HepG2 (cell line): ENCODE measurements at regions not wholly inside any gene's neighbourhood (a gene's known extent, or its start where the extent isn't known, plus 50 kb on each side); places are given as distances from the start of the nearest gene placed in this dataset.

Experiments used
- BRCA1 ChIP-seq: sonication (generic); formaldehyde crosslinking; IDR thresholded peaks from 2 replicates; pipeline ENCODE4 v1.4.0; 2020; ENCODE audit warnings: missing genetic modification reagents
- FOXA1 ChIP-seq, 2 experiments: fragments of 450-650 bp in 1 of 2; sonication (generic) in 1 of 2; formaldehyde crosslinking in 1 of 2; IDR thresholded peaks; 2 replicates each; pipeline versions ENCODE4 v1.4.0 to v1.6.1; 2016 to 2020; ENCODE audit warnings: missing genetic modification reagents in 1 of 2
- FOXP1 ChIP-seq, 2 experiments: fragments of 450-650 bp in 1 of 2; IDR thresholded peaks; 2 replicates each; pipeline ENCODE4 v1.6.1; 2017 to 2018; ENCODE audit warnings: antibody characterized with exemption in 1 of 2
- HCFC1 ChIP-seq: fragments of 150-350 bp; IDR thresholded peaks from 2 replicates; pipeline ENCODE4 v1.6.1; 2014; ENCODE audit warnings: low read depth, low read length
- MAFK ChIP-seq, 2 experiments: IDR thresholded peaks in 1 of 2; conservative IDR thresholded peaks in 1 of 2; 2 replicates each; pipeline ENCODE4 v1.6.1; 2011; ENCODE audit warnings: improper control_type of control experiment in 2 of 2, low read length in 2 of 2
- RNF2 ChIP-seq: fragments of 450-650 bp; conservative IDR thresholded peaks from 2 replicates; pipeline ENCODE4 v1.6.1; 2016; ENCODE audit warnings: low read depth
- RNF219 ChIP-seq: sonication (generic); formaldehyde crosslinking; IDR thresholded peaks from 2 replicates; pipeline ENCODE4 v1.5.0; 2020; ENCODE audit warnings: mild to moderate bottlenecking, missing genetic modification reagents
- UBTF ChIP-seq: sonication (generic); formaldehyde crosslinking; IDR thresholded peaks from 2 replicates; pipeline ENCODE4 v1.4.0; 2020; ENCODE audit warnings: mild to moderate bottlenecking, missing genetic modification reagents
- ZNF720 ChIP-seq: sonication (generic); formaldehyde crosslinking; IDR thresholded peaks from 2 replicates; pipeline ENCODE4 v1.4.0; 2020; ENCODE audit warnings: missing genetic modification reagents

DNA sequence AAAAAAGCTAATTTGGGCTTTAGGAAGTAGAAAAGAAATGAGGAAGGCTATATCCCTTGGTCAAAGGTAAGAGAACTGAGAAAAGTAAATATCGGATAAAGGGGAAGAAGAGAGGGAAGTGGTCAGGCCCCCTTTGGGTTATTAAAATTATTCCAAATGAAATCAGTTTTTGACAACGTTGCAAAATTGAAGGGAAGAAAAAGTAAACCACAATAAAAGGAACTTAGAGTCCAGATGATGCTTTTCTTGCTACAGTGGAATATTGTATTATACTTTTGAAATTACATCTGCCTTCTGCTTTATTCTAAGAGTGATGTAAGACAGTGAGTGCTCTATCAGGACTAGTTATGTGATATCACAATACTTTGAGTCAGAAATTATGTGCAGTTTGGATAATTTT, 59.4 kb upstream of the RBPJ start:
- TF ChIP-seq BRCA1 (CRISPR knock-in tag) (no peak), FOXA1 (IDR thresholded peaks at IDR 0.05) (no peak), FOXA1 (CRISPR knock-in tag; IDR thresholded peaks at IDR 0.05) (no peak), FOXP1 (IDR thresholded peaks at IDR 0.05) (no peak), FOXP1 (CRISPR knock-in tag; IDR thresholded peaks at IDR 0.05) (no peak), RNF219 (CRISPR knock-in tag) (no peak), ZNF720 (CRISPR knock-in tag) (no peak), MAFK (conservative IDR thresholded peaks at IDR 0.05 in 1 of 2, IDR thresholded peaks at IDR 0.05 in 1 of 2; ENCODE audit: low read length in 2 of 2) (peak; percentile 59 to 75; a peak in 3 of 4 replicates), HCFC1 (no peak), UBTF (CRISPR knock-in tag) (no peak), RNF2 (no peak)
